ENCODE measurements at regions not wholly inside any gene's neighbourhood (a gene's known extent, or its start where the extent isn't known, plus 50 kb on each side); places are given as distances from the start of the nearest gene placed in this dataset.

DNA sequence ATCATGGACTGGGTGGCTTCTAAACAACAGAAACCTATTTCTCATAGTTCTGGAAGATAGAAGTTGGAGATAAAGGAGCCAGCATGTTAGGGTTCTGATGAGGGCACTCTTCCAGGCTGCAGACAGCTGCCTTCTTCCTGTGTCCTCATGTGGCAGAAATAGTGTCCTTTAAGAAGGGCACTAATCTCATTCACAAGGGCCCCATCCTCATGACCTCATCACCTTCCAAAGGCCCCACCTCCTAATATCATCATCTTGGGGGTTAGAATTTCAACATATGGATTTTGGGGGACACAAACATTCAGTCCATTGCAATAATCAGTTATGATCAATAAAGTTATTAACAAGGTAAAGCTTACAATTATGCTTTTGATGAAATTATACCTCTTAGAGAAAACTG lies 130.8 kb upstream of the SLC22A23 start:
- Histone ChIP-seq H3K9me3 (no peaks in the 10 kb centered on the region), H3K36me3 (no peaks in the 10 kb centered on the region), H3K4me3 (ENCODE audit: low read depth, low read length) (no peak overlapping the region), H3K27me3 (no peaks in the 10 kb centered on the region), H3K4me1 (no peaks in the 10 kb centered on the region)
- TF ChIP-seq, protein P1, sequence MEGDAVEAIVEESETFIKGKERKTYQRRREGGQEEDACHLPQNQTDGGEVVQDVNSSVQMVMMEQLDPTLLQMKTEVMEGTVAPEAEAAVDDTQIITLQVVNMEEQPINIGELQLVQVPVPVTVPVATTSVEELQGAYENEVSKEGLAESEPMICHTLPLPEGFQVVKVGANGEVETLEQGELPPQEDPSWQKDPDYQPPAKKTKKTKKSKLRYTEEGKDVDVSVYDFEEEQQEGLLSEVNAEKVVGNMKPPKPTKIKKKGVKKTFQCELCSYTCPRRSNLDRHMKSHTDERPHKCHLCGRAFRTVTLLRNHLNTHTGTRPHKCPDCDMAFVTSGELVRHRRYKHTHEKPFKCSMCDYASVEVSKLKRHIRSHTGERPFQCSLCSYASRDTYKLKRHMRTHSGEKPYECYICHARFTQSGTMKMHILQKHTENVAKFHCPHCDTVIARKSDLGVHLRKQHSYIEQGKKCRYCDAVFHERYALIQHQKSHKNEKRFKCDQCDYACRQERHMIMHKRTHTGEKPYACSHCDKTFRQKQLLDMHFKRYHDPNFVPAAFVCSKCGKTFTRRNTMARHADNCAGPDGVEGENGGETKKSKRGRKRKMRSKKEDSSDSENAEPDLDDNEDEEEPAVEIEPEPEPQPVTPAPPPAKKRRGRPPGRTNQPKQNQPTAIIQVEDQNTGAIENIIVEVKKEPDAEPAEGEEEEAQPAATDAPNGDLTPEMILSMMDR (IDR thresholded peaks at IDR 0.05; ENCODE audit: low read depth, low read length), result no peak
- no peak for DNase-seq

DNA sequence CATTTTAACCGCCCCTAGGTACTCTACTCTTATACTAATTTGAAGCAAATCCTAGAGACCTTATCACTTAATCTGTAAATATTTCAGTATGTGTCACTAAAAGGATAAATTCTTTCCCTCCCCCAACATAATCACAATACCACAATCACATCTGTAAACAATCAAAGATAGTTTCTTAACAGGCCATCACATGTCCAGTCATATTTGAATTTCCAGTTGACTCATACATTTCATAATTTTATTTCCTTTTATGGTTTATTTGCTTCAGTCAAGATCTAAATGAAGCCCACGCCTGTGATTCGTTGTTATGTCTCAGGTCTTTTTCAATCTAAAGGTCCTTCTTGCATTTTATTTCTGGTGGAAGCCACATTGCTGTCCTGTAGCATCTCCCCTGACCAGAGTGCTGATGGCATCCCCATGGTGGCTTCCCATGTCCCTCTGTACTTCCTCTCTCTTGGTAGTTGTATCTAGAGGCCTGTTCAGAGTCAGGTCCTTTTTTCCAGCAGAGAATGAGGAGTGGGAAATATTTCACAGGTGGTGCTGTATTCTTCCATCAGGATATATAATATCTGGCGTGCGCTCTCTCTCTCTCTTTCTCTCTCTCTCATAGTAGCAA lies 128.6 kb upstream of the SLC22A23 start:
- Histone ChIP-seq H3K36me3 (no peaks in the 10 kb centered on the region), H3K9me3 (no peaks in the 10 kb centered on the region), H3K4me3 (ENCODE audit: low read depth, low read length) (no peak overlapping the region), H3K4me1 (no peaks in the 10 kb centered on the region), H3K27me3 (no peaks in the 10 kb centered on the region)
- DNase-seq, result no peak
- TF ChIP-seq, protein P1 (IDR thresholded peaks at IDR 0.05; ENCODE audit: low read depth, low read length), result no peak

DNA sequence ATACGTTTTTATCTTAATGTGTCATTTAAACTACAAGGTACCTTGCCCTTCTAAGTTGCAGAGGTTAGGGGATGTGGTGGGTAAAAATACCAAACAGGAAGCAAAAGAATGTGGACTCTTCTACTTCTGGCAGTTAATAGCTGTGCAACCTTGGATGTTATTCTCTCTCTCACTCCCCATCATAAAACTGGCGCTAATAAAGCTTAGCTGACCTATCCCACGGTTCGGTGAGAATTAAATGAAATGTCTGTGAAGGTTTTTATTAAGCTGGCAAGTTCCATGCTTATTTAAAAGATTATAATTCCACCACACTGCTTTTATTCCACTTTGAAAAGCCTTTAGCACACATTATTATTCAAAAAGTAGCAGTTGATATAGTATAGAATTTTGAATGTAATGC lies 127.8 kb upstream of the SLC22A23 start:
- Histone ChIP-seq H3K4me3 (ENCODE audit: low read depth, low read length) (no peak overlapping the region), H3K4me1 (no peaks in the 10 kb centered on the region), H3K9me3 (no peaks in the 10 kb centered on the region), H3K27me3 (no peaks in the 10 kb centered on the region; the same call in 1 of the 2 replicates), H3K36me3 (no peaks in the 10 kb centered on the region)
- no peak for DNase-seq
- TF ChIP-seq, protein P1 (IDR thresholded peaks at IDR 0.05; ENCODE audit: low read depth, low read length), result no peak

DNA sequence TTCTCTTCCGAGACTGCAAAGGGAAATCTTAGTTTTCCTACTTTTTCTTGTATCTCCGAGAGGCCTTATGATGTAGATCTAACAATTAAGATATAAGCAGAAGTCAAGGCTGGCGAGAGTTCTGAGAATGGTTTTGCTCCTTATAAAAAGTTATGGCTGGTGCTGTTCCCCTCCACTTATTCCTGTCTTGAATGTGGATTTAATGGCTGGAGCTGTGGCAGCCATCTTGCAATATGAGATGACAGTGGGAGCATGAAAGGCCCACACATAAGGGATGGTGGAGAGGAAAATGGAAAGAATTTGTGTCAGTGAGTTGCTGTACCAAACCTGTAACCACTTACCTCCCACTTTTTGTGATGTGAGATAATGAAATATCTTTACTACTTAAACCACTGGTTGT lies 124.6 kb upstream of the SLC22A23 start:
- DNase-seq, result no peak
- no peaks in the 10 kb centered on the region for H3K36me3 ChIP-seq
- TF ChIP-seq, protein P1 (IDR thresholded peaks at IDR 0.05; ENCODE audit: low read depth, low read length), result no peak
- H3K27me3 ChIP-seq, result no peaks in the 10 kb centered on the region; the same call in 1 of the 2 replicates
- H3K4me3 ChIP-seq (ENCODE audit: low read depth, low read length), result no peak overlapping the region
- H3K9me3 ChIP-seq, result no peaks in the 10 kb centered on the region
- no peaks in the 10 kb centered on the region for H3K4me1 ChIP-seq

DNA sequence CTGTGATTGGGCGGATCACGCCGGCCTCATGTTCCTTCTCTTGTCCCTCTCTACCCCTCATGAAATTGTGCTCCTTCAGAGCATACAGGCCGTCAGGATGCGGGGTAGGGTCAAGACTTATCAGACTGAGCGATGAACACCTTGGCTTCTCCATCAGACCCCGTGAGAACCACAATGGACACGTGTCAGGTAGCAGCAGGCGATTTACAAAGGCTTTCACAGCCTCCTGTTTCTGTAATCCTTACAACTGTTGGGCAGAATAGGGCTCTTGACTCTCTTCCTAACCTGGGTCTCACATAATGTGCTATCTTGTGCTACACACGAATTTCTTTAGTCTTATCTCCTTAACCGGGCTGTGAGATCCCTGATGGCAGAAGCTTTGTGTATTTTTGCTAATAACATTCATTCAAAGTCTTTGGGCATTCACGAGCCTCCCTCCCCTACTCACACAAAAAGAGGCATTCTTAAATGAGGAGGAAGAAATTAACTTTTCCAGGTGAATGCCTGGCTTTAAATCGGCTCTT lies 122.9 kb upstream of the SLC22A23 start:
- TF ChIP-seq, protein P1 (IDR thresholded peaks at IDR 0.05; ENCODE audit: low read depth, low read length), result no peak
- Histone ChIP-seq H3K27me3 (no peaks in the 10 kb centered on the region; the same call in 1 of the 2 replicates), H3K36me3 (no peaks in the 10 kb centered on the region), H3K4me3 (ENCODE audit: low read depth, low read length) (no peak overlapping the region), H3K4me1 (no peaks in the 10 kb centered on the region), H3K9me3 (no peaks in the 10 kb centered on the region)
- no peak for DNase-seq

DNA sequence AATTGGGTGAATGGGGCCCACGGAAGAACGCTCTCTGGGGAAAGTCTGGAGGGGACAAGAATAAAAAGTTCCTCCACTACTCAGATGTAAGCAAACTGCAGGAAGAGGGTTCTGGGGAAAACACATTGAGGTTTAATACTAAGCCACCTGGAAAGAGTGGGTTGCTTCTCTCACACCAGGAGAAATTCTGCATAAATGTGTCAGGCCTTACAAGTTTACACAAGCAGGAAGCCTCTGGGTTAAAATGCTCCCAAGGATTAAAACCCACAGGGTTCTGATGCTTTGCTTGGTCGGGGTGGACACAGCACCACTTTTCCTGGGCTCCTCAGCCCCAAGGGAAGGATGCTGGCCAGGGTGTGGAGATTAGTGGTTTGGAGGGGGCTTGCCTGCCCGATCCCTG lies 122.1 kb upstream of the SLC22A23 start:
- TF ChIP-seq, protein P1 (IDR thresholded peaks at IDR 0.05; ENCODE audit: low read depth, low read length), result no peak
- Histone ChIP-seq H3K9me3 (no peaks in the 10 kb centered on the region), H3K4me1 (no peaks in the 10 kb centered on the region), H3K36me3 (no peaks in the 10 kb centered on the region), H3K27me3 (no peaks in the 10 kb centered on the region; the same call in 1 of the 2 replicates), H3K4me3 (ENCODE audit: low read depth, low read length) (no peak overlapping the region)
- DNase-seq, result no peak
